Activated CD4-positive, alpha-beta memory T cell treated with anti-CD3 and anti-CD28 coated beads for 36 hours (primary cell): ENCODE measurements at regions not wholly inside any gene's neighbourhood (a gene's known extent, or its start where the extent isn't known, plus 50 kb on each side); places are given as distances from the start of the nearest gene placed in this dataset.

Source experiments
- CTCF ChIA-PET: fragments of 350-600 bp; sonication (Branson Sonifier 250); formaldehyde crosslinking; loops from one replicate; lab custom pipeline; 2021; ENCODE audit warnings: antibody characterized with exemption, inconsistent platforms; lab: Charles Lee
- POLR2A ChIA-PET: fragments of 350-600 bp; sonication (Branson Sonifier 250); formaldehyde crosslinking; loops from one replicate; lab custom pipeline; 2021; ENCODE audit warnings: antibody characterized with exemption; lab: Charles Lee
- DNase-seq: peaks from one replicate; pipeline ENCODE4 v3.0.0-alpha.2; 2020
- H3K27ac Mint-ChIP-seq: one replicate; pipeline ENCODE4 v1.8.0; 2021; ENCODE audit warnings: mixed read lengths
- H3K27me3 Mint-ChIP-seq: one replicate; pipeline ENCODE4 v1.8.0; 2021; ENCODE audit warnings: mixed read lengths
- H3K36me3 Mint-ChIP-seq: one replicate; pipeline ENCODE4 v1.8.0; 2021; ENCODE audit warnings: mixed read lengths
- H3K4me1 Mint-ChIP-seq: one replicate; pipeline ENCODE4 v1.8.0; 2021; ENCODE audit warnings: low read depth, mixed read lengths
- H3K4me3 Mint-ChIP-seq: one replicate; pipeline ENCODE4 v1.8.0; 2021; ENCODE audit warnings: mild to moderate bottlenecking, mixed read lengths
- H3K9me3 Mint-ChIP-seq: one replicate; pipeline ENCODE4 v1.8.0; 2021; ENCODE audit warnings: mixed read lengths
- intact Hi-C: fragments of 100-400 bp; cut with micrococcal nuclease; formaldehyde crosslinking; loops from one replicate; pipeline ENCODE4 v1.15.1; 2023

GRCh38 chr11:127862406-127862805 lies 725.0 kb downstream of the ETS1 start:
- no peaks in the 10 kb centered on the region for H3K4me1 Mint-ChIP-seq
- DNase-seq, result no peak
- H3K27me3 Mint-ChIP-seq, result peaks cover 3% of the 10 kb centered on the region
- no peak overlapping the region for H3K4me3 Mint-ChIP-seq
- ChIA-PET CTCF (no interaction called here), POLR2A (no interaction called here)
- intact Hi-C loops, result no loop called here
- no peak overlapping the region for H3K27ac Mint-ChIP-seq
- H3K36me3 Mint-ChIP-seq, result no peaks in the 10 kb centered on the region
- no peaks in the 10 kb centered on the region for H3K9me3 Mint-ChIP-seq

GRCh38 chr11:127859941-127860354 lies 727.4 kb downstream of the ETS1 start:
- intact Hi-C loops, result no loop called here
- Mint-ChIP-seq H3K36me3 (no peaks in the 10 kb centered on the region), H3K9me3 (no peaks in the 10 kb centered on the region), H3K27ac (no peak overlapping the region), H3K4me3 (no peak overlapping the region), H3K27me3 (peaks cover 1% of the 10 kb centered on the region), H3K4me1 (no peaks in the 10 kb centered on the region)
- POLR2A ChIA-PET, result no interaction called here
- no peak for DNase-seq
- CTCF ChIA-PET, result no interaction called here

GRCh38 chr11:127844876-127845275 lies 742.5 kb downstream of the ETS1 start:
- H3K27me3 Mint-ChIP-seq, result peaks cover 6% of the 10 kb centered on the region
- intact Hi-C loops, result loop anchor here (5.0 kb wide), 2 partner anchors 147 to 177 kb away; no protein-coding TSS in a partner anchor
- no peaks in the 10 kb centered on the region for H3K36me3 Mint-ChIP-seq
- no peak overlapping the region for H3K27ac Mint-ChIP-seq
- H3K9me3 Mint-ChIP-seq, result no peaks in the 10 kb centered on the region
- CTCF ChIA-PET, result interaction anchor here (1.8 kb wide), 1 partner anchor 18 kb away, joined by 6 read pairs; no protein-coding TSS in a partner anchor
- POLR2A ChIA-PET, result no interaction called here
- no peak for DNase-seq
- H3K4me1 Mint-ChIP-seq, result no peaks in the 10 kb centered on the region
- H3K4me3 Mint-ChIP-seq, result no peak overlapping the region

GRCh38 chr11:127843483-127844396 lies 743.6 kb downstream of the ETS1 start:
- ChIA-PET POLR2A (no interaction called here), CTCF (interaction anchor here (0.5 to 1.8 kb wide), 31 partner anchors 10 to 1112 kb away, joined by 3 to 10 read pairs (median 3); no protein-coding TSS in a partner anchor)
- no peak overlapping the region for H3K27ac Mint-ChIP-seq
- no peaks in the 10 kb centered on the region for H3K4me1 Mint-ChIP-seq
- intact Hi-C loops, result loop anchor here (5.0 kb wide), 2 partner anchors 149 to 179 kb away; no protein-coding TSS in a partner anchor
- H3K4me3 Mint-ChIP-seq, result no peak overlapping the region
- H3K27me3 Mint-ChIP-seq, result peaks cover 6% of the 10 kb centered on the region
- DNase-seq, result peak; percentile 78
- H3K9me3 Mint-ChIP-seq, result no peaks in the 10 kb centered on the region
- no peaks in the 10 kb centered on the region for H3K36me3 Mint-ChIP-seq

GRCh38 chr11:127825183-127825582 lies 762.2 kb downstream of the ETS1 start:
- POLR2A ChIA-PET, result no interaction called here
- peaks cover 13% of the 10 kb centered on the region for H3K27me3 Mint-ChIP-seq
- H3K4me3 Mint-ChIP-seq, result no peak overlapping the region
- H3K27ac Mint-ChIP-seq, result no peak overlapping the region
- no peaks in the 10 kb centered on the region for H3K36me3 Mint-ChIP-seq
- H3K4me1 Mint-ChIP-seq, result no peaks in the 10 kb centered on the region
- no peaks in the 10 kb centered on the region for H3K9me3 Mint-ChIP-seq
- intact Hi-C loops, result no loop called here
- no peak for DNase-seq
- CTCF ChIA-PET, result no interaction called here

- H3K4me1 Mint-ChIP-seq, result no peaks in the 10 kb centered on the region
- ChIA-PET CTCF (interaction anchor here (1.7 kb wide), 1 partner anchor 25 kb away, joined by 7 read pairs; no protein-coding TSS in a partner anchor), POLR2A (no interaction called here)
- DNase-seq, result no peak
- intact Hi-C loops, result no loop called here
- H3K27me3 Mint-ChIP-seq, result peaks cover 6% of the 10 kb centered on the region
- H3K36me3 Mint-ChIP-seq, result no peaks in the 10 kb centered on the region
- no peaks in the 10 kb centered on the region for H3K9me3 Mint-ChIP-seq
- no peak overlapping the region for H3K4me3 Mint-ChIP-seq
- H3K27ac Mint-ChIP-seq, result no peak overlapping the region
Observed at GRCh38 chr11:127818625-127819024, 768.7 kb downstream of the ETS1 start.

- Mint-ChIP-seq H3K27me3 (peaks cover 7% of the 10 kb centered on the region), H3K27ac (no peak overlapping the region), H3K4me1 (no peaks in the 10 kb centered on the region), H3K36me3 (no peaks in the 10 kb centered on the region), H3K4me3 (no peak overlapping the region), H3K9me3 (no peaks in the 10 kb centered on the region)
- intact Hi-C loops, result no loop called here
- ChIA-PET CTCF (interaction anchor here (1.4 kb wide), 1 partner anchor 27 kb away, joined by 3 read pairs; no protein-coding TSS in a partner anchor), POLR2A (no interaction called here)
- DNase-seq, result no peak
Observed at GRCh38 chr11:127816962-127817361, 770.4 kb downstream of the ETS1 start.

- ChIA-PET POLR2A (no interaction called here), CTCF (interaction anchor here (1.4 kb wide), 1 partner anchor 28 kb away, joined by 3 read pairs; no protein-coding TSS in a partner anchor)
- no peak for DNase-seq
- no peaks in the 10 kb centered on the region for H3K4me1 Mint-ChIP-seq
- intact Hi-C loops, result no loop called here
- no peak overlapping the region for H3K27ac Mint-ChIP-seq
- no peak overlapping the region for H3K4me3 Mint-ChIP-seq
- H3K9me3 Mint-ChIP-seq, result no peaks in the 10 kb centered on the region
- no peaks in the 10 kb centered on the region for H3K36me3 Mint-ChIP-seq
- peaks cover 11% of the 10 kb centered on the region for H3K27me3 Mint-ChIP-seq
Observed at GRCh38 chr11:127815331-127815730, 772.0 kb downstream of the ETS1 start.

- peaks cover 6% of the 10 kb centered on the region for H3K27me3 Mint-ChIP-seq
- intact Hi-C loops, result no loop called here
- no peak overlapping the region for H3K4me3 Mint-ChIP-seq
Observed at GRCh38 chr11:127806501-127806900, 780.9 kb downstream of the ETS1 start.

GRCh38 chr11:127805771-127806170 lies 781.6 kb downstream of the ETS1 start:
- intact Hi-C loops, result no loop called here
- H3K4me1 Mint-ChIP-seq, result no peaks in the 10 kb centered on the region
- no peaks in the 10 kb centered on the region for H3K36me3 Mint-ChIP-seq
- no peaks in the 10 kb centered on the region for H3K9me3 Mint-ChIP-seq
- ChIA-PET POLR2A (no interaction called here), CTCF (no interaction called here)
- no peak overlapping the region for H3K27ac Mint-ChIP-seq
- no peak for DNase-seq
- H3K4me3 Mint-ChIP-seq, result no peak overlapping the region
- H3K27me3 Mint-ChIP-seq, result peaks cover 2% of the 10 kb centered on the region

More at GRCh38 chr11:127806501-127806900, 780.9 kb downstream of the ETS1 start:
- Mint-ChIP-seq H3K4me1 (no peaks in the 10 kb centered on the region), H3K36me3 (no peaks in the 10 kb centered on the region), H3K27ac (no peak overlapping the region), H3K9me3 (no peaks in the 10 kb centered on the region)
- ChIA-PET CTCF (no interaction called here), POLR2A (no interaction called here)
- no peak for DNase-seq

GRCh38 chr11:127804747-127805400 lies 782.5 kb downstream of the ETS1 start:
- ChIA-PET CTCF (interaction anchor here (0.5 kb wide), 1 partner anchor 1080 kb away, joined by 3 read pairs; no protein-coding TSS in a partner anchor), POLR2A (no interaction called here)
- intact Hi-C loops, result no loop called here

GRCh38 chr11:127803755-127804154 lies 783.6 kb downstream of the ETS1 start:
- intact Hi-C loops, result no loop called here
- CTCF ChIA-PET, result no interaction called here

More at GRCh38 chr11:127804747-127805400, 782.5 kb downstream of the ETS1 start:
- no peak for DNase-seq
- Mint-ChIP-seq H3K27ac (no peak overlapping the region), H3K27me3 (no peaks in the 10 kb centered on the region), H3K9me3 (no peaks in the 10 kb centered on the region), H3K4me1 (no peaks in the 10 kb centered on the region), H3K4me3 (no peak overlapping the region), H3K36me3 (no peaks in the 10 kb centered on the region)

More at GRCh38 chr11:127803755-127804154, 783.6 kb downstream of the ETS1 start:
- no peaks in the 10 kb centered on the region for H3K27me3 Mint-ChIP-seq
- no peak overlapping the region for H3K4me3 Mint-ChIP-seq
- no peak for DNase-seq
- H3K4me1 Mint-ChIP-seq, result no peaks in the 10 kb centered on the region
- H3K36me3 Mint-ChIP-seq, result no peaks in the 10 kb centered on the region
- POLR2A ChIA-PET, result no interaction called here
- H3K27ac Mint-ChIP-seq, result no peak overlapping the region
- no peaks in the 10 kb centered on the region for H3K9me3 Mint-ChIP-seq
